ENCODE measurements at regions not wholly inside any gene's neighbourhood (a gene's known extent, or its start where the extent isn't known, plus 50 kb on each side); places are given as distances from the start of the nearest gene placed in this dataset.

- no peak for TF ChIP-seq CTCF (IDR thresholded peaks at IDR 0.05; ENCODE audit: low read length)
- TF ChIP-seq EZH2 (IDR thresholded peaks at IDR 0.05; ENCODE audit: borderline replicate concordance, low read length): no peak
These were observed 89.9 kb upstream of the C16orf82 start for GRCh38 chr16:26976873-26977272.

DNA sequence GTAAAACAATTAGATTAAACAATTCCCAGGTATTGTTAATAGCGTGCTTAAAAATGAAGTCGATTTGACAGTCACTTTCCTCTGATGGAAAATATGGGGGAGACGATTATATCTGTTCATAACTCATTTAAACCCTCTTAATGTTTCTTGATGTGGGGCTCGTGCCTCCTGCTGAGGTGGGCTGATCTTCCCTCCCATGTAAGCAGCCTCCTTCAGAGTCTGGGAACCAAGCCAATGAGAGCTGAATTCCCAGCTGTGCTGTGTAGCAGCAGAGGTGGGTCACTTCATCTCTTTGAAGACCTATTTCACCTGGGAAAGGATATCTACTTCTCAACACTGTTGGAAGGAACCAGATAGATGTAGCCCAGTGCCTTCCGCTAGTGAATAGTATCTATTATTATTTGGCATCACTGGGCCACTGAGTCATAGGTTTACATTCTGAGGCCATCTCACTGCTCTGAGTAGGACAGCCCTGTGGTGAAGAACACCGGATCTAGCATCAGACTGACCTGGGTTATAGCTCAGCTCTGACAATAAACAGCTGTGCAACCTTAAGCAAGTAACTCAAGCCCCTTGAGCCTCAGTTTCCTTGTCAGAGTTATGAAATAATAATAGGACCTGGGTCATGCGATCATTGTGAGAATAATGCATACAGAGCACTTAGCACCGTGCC, 85.3 kb upstream of the C16orf82 start:
- Histone ChIP-seq H3K36me3 (ENCODE audit: insufficient read depth, low read length) (no peaks in the 10 kb centered on the region), H3K27ac (ENCODE audit: low read depth, low read length, poor library complexity, severe bottlenecking) (no peak overlapping the region), H3F3A (ENCODE audit: insufficient read depth, low read length) (no peaks in the 10 kb centered on the region), H3K9ac (ENCODE audit: low read length) (no peak overlapping the region), H4K20me1 (ENCODE audit: insufficient read depth, low read length) (no peaks in the 10 kb centered on the region), H2AFZ (ENCODE audit: low read length) (no peak overlapping the region), H3K79me2 (ENCODE audit: insufficient read depth, low read length) (no peaks in the 10 kb centered on the region), H3K9me2 (ENCODE audit: low read depth, low read length) (no peaks in the 10 kb centered on the region), H3K4me2 (ENCODE audit: low read length) (no peak overlapping the region), H3K4me1 (ENCODE audit: insufficient read depth, low read length, severe bottlenecking) (no peaks in the 10 kb centered on the region), H3K9me3 (ENCODE audit: low read length) (no peaks in the 10 kb centered on the region), H3K4me3 (ENCODE audit: low read depth, low read length, poor library complexity, severe bottlenecking) (no peak overlapping the region), H3K27me3 (ENCODE audit: insufficient read depth, low read length) (no peaks in the 10 kb centered on the region; the same call in 1 of the 2 replicates)
- TF ChIP-seq CTCF (IDR thresholded peaks at IDR 0.05; ENCODE audit: low read length) (no peak), EZH2 (IDR thresholded peaks at IDR 0.05; ENCODE audit: borderline replicate concordance, low read length) (no peak)

More at GRCh38 chr16:26976873-26977272, 89.9 kb upstream of the C16orf82 start:
- no peak overlapping the region for H3K4me3 ChIP-seq (ENCODE audit: low read depth, low read length, poor library complexity, severe bottlenecking)
- H3K9ac ChIP-seq (ENCODE audit: low read length): no peak overlapping the region
- no peaks in the 10 kb centered on the region for H3K36me3 ChIP-seq (ENCODE audit: insufficient read depth, low read length)
- no peak overlapping the region for H2AFZ ChIP-seq (ENCODE audit: low read length)
- no peaks in the 10 kb centered on the region for H3K9me2 ChIP-seq (ENCODE audit: low read depth, low read length)
- no peak overlapping the region for H3K27ac ChIP-seq (ENCODE audit: low read depth, low read length, poor library complexity, severe bottlenecking)
- H3K27me3 ChIP-seq (ENCODE audit: insufficient read depth, low read length): no peaks in the 10 kb centered on the region
- no peaks in the 10 kb centered on the region for H4K20me1 ChIP-seq (ENCODE audit: insufficient read depth, low read length)
- H3K9me3 ChIP-seq (ENCODE audit: low read length): no peaks in the 10 kb centered on the region
- H3K4me1 ChIP-seq (ENCODE audit: insufficient read depth, low read length, severe bottlenecking): no peaks in the 10 kb centered on the region
- H3F3A ChIP-seq (ENCODE audit: insufficient read depth, low read length): no peaks in the 10 kb centered on the region
- no peak overlapping the region for H3K4me2 ChIP-seq (ENCODE audit: low read length)
- no peaks in the 10 kb centered on the region for H3K79me2 ChIP-seq (ENCODE audit: insufficient read depth, low read length)

DNA sequence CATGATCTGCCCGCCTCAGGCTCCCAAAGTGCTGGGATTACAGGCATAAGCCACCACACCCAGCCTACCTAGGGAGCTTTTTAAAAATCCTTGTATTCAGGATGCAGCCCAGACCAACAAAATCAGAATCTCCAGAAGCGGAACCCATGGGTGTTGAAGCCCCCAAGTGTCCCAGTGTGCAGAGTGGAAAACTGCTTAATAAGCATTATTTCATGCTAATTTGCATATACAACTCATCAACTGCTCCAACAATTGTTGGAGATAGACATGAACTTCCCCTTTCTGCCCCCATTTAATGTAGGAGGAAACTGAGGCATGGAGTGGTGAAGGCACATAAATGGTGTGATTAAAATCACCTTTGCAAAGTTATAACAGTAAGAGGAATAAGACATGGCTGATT, 84.3 kb upstream of the C16orf82 start:
- Histone ChIP-seq H3K4me3 (ENCODE audit: low read depth, low read length, poor library complexity, severe bottlenecking) (no peak overlapping the region), H3K9me2 (ENCODE audit: low read depth, low read length) (no peaks in the 10 kb centered on the region), H2AFZ (ENCODE audit: low read length) (no peak overlapping the region), H3K9ac (ENCODE audit: low read length) (no peak overlapping the region), H3K36me3 (ENCODE audit: insufficient read depth, low read length) (no peaks in the 10 kb centered on the region), H3K79me2 (ENCODE audit: insufficient read depth, low read length) (no peaks in the 10 kb centered on the region), H4K20me1 (ENCODE audit: insufficient read depth, low read length) (no peaks in the 10 kb centered on the region), H3K9me3 (ENCODE audit: low read length) (no peaks in the 10 kb centered on the region), H3K4me1 (ENCODE audit: insufficient read depth, low read length, severe bottlenecking) (no peaks in the 10 kb centered on the region), H3K27ac (ENCODE audit: low read depth, low read length, poor library complexity, severe bottlenecking) (no peak overlapping the region), H3K27me3 (ENCODE audit: insufficient read depth, low read length) (no peaks in the 10 kb centered on the region; the same call in 1 of the 2 replicates), H3F3A (ENCODE audit: insufficient read depth, low read length) (no peaks in the 10 kb centered on the region), H3K4me2 (ENCODE audit: low read length) (no peak overlapping the region)
- TF ChIP-seq CTCF (IDR thresholded peaks at IDR 0.05; ENCODE audit: low read length) (no peak), EZH2 (IDR thresholded peaks at IDR 0.05; ENCODE audit: borderline replicate concordance, low read length) (no peak)
